ENCODE measurements at regions not wholly inside any gene's neighbourhood (a gene's known extent, or its start where the extent isn't known, plus 50 kb on each side); places are given as distances from the start of the nearest gene placed in this dataset.

- H3K27me3 ChIP-seq (ENCODE audit: insufficient read depth, low read length) = no peaks in the 10 kb centered on the region
- ChIA-PET CTCF (no interaction called here), RAD21 (ENCODE audit: low non-redundant PET in 1 of 2, low total read pairs in 2 of 2, uncharacterized antibody in 2 of 2, unreplicated experiment in 2 of 2) (no interaction called here), POLR2A (no interaction called here)
- H3K4me1 ChIP-seq (ENCODE audit: control insufficient read depth in 1 of 2, insufficient read depth in 2 of 2, low read length in 2 of 2) = no peaks in the 10 kb centered on the region
- TF ChIP-seq REST (IDR thresholded peaks at IDR 0.05; ENCODE audit: low read depth) (no peak), POLR2AphosphoS5 (IDR thresholded peaks at IDR 0.05; ENCODE audit: low read depth, low read length) (no peak), RAD21 (IDR thresholded peaks at IDR 0.05; ENCODE audit: low read depth) (no peak), TCF7L2 (IDR thresholded peaks at IDR 0.05; ENCODE audit: borderline replicate concordance, extremely low read depth, insufficient read depth, insufficient read length) (no peak), SRF (IDR thresholded peaks at IDR 0.05; ENCODE audit: low read depth) (no peak), MAX (IDR thresholded peaks at IDR 0.05) (no peak), EZH2 (IDR thresholded peaks at IDR 0.05) (no peak), POLR2A (IDR thresholded peaks at IDR 0.05; ENCODE audit: borderline replicate concordance, extremely low read depth, insufficient read depth, insufficient read length) (no peak), SIN3A (IDR thresholded peaks at IDR 0.05; ENCODE audit: low read depth) (no peak), ZFX (IDR thresholded peaks at IDR 0.05) (no peak), ATF3 (IDR thresholded peaks at IDR 0.05) (no peak), EZH2phosphoT487 (IDR thresholded peaks at IDR 0.05; ENCODE audit: borderline replicate concordance) (no peak), CTCF (IDR thresholded peaks at IDR 0.05 in 2 of 3, conservative IDR thresholded peaks at IDR 0.05 in 1 of 3; ENCODE audit: borderline replicate concordance in 1 of 3, insufficient read depth in 1 of 3, low read depth in 2 of 3, low read length in 2 of 3) (no peak), YY1 (IDR thresholded peaks at IDR 0.05; ENCODE audit: extremely low read depth, insufficient replicate concordance, low read depth, low read length) (no peak), CBX3 (IDR thresholded peaks at IDR 0.05; ENCODE audit: low read depth) (no peak), ZBTB33 (IDR thresholded peaks at IDR 0.05; ENCODE audit: extremely low read depth, insufficient replicate concordance, low read length) (no peak), FOSL1 (IDR thresholded peaks at IDR 0.05; ENCODE audit: low read depth) (no peak), ELF1 (IDR thresholded peaks at IDR 0.05; ENCODE audit: borderline replicate concordance, low read depth) (no peak), ZNF274 (IDR thresholded peaks at IDR 0.05; ENCODE audit: low read depth, low read length) (no peak), JUND (IDR thresholded peaks at IDR 0.05) (no peak)
- no peaks in the 10 kb centered on the region for H3K9me2 ChIP-seq (ENCODE audit: insufficient read depth)
- DNase-seq (ENCODE audit: low read depth, low spot score) (no peak), ATAC-seq (no peak)
- H3K27ac ChIP-seq (ENCODE audit: low read depth, low read length) = no peak overlapping the region
- no TSS peak for BruUV-seq (replicated peaks)
- H2AFZ ChIP-seq (ENCODE audit: low read depth, low read length, poor library complexity, severe bottlenecking) = no peak overlapping the region
- no peak overlapping the region for H3K4me2 ChIP-seq (ENCODE audit: low read length)
- no peaks in the 10 kb centered on the region; the same call in 1 of the 2 replicates for H4K20me1 ChIP-seq (ENCODE audit: insufficient read depth)
- no peaks in the 10 kb centered on the region for H3K36me3 ChIP-seq (ENCODE audit: control insufficient read depth in 1 of 2, insufficient read depth in 2 of 2, low read length in 2 of 2)
- H3K4me3 ChIP-seq (replicated peaks in 1 of 2; ENCODE audit: low read depth in 1 of 2, low read length in 2 of 2) = no peak overlapping the region
- peaks cover 0 to 7% of the 10 kb centered on the region in 2 experiments; a peak in 2 of 4 replicates for H3K9me3 ChIP-seq (ENCODE audit: control insufficient read depth in 1 of 2, insufficient read depth in 1 of 2, low read depth in 1 of 2, low read length in 2 of 2)
- no peak overlapping the region for H3K9ac ChIP-seq (ENCODE audit: low read length)
- no peaks in the 10 kb centered on the region for H3K79me2 ChIP-seq (ENCODE audit: insufficient read depth, low read length)
- intact Hi-C loops (cut with micrococcal nuclease) = no loop called here
Observed at GRCh38 chr11:26027887-26028286, 304.0 kb upstream of the ANO3 start.

Data from HCT116 (cell line).